K562 (cell line): ENCODE measurements at regions not wholly inside any gene's neighbourhood (a gene's known extent, or its start where the extent isn't known, plus 50 kb on each side); places are given as distances from the start of the nearest gene placed in this dataset.

Experiments used
- ATAC-seq: fragments of 200-7000 bp; cut with Tn5 transposase; 3 replicates; pipeline ENCODE4 v1.9.1; 2020; ENCODE audit warnings: moderate library complexity
- BruUV-seq: library from RNA; stranded (reverse); fragments of 400-500 nt; replicated peaks from 2 replicates; lab custom pipeline; 2021; lab: Mats Ljungman, UMichigan
- CTCF ChIA-PET: fragments of 300-600 bp; formaldehyde crosslinking; extraction: SDS; loops from one replicate; lab custom pipeline; 2021; ENCODE audit warnings: low intra/inter-chr PET ratio; lab: Yijun Ruan, JAX
- POLR2A ChIA-PET: fragments of 300-600, 350-650 bp; sonication (Branson Sonifier 250); formaldehyde crosslinking; extraction: SDS; loops from one replicate; lab custom pipeline; 2021; ENCODE audit warnings: antibody characterized with exemption, inconsistent platforms; lab: Yijun Ruan, JAX
- DNase-seq, 4 experiments: peaks; one replicate each; pipeline versions ENCODE4 v3.0.0 to v3.0.0-alpha.2; 2011 to 2018; ENCODE audit warnings: low spot score in 3 of 4, mixed read lengths in 3 of 4; ENCODE audit errors: extremely low read depth in 1 of 4
- FAIRE-seq: peaks from 2 replicates; lab custom pipeline; 2011; peaks lifted over from hg19 to GRCh38; lab: Jason Lieb, UNC
- H2AFZ ChIP-seq: 2 replicates; pipeline ENCODE4 v1.6.0; 2011; ENCODE audit warnings: low read depth, low read length, control low read depth, inconsistent platforms
- H3K27ac ChIP-seq: fragments of 200-600 bp; 3 replicates; pipeline ENCODE4 v1.8.0; 2011; ENCODE audit warnings: low read depth, mild to moderate bottlenecking, control low read depth, inconsistent platforms, low read length, moderate library complexity, mixed read lengths; ENCODE audit errors: extremely low read depth
- H3K27me3 ChIP-seq, 2 experiments: fragments of 300-600 bp in 1 of 2; 2 replicates in 1 of 2; 3 replicates in 1 of 2; pipeline versions ENCODE4 v1.6.0 to v1.8.0; 2011; ENCODE audit warnings: inconsistent platforms in 2 of 2, low read length in 2 of 2, mild to moderate bottlenecking in 1 of 2, mixed read lengths in 1 of 2, moderate library complexity in 1 of 2; ENCODE audit not compliant: control insufficient read depth in 2 of 2, insufficient read depth in 2 of 2
- H3K36me3 ChIP-seq: fragments of 300-600 bp; 3 replicates; pipeline ENCODE4 v1.8.0; 2011; ENCODE audit warnings: mild to moderate bottlenecking, low read length, inconsistent platforms; ENCODE audit not compliant: control insufficient read depth, insufficient read depth
- H3K4me1 ChIP-seq, 2 experiments: fragments of 200-600 bp in 1 of 2; replicated peaks in 1 of 2; 2 replicates in 1 of 2; 3 replicates in 1 of 2; pipeline versions ENCODE4 v1.5.1 to v1.8.0; 2011; ENCODE audit warnings: inconsistent platforms in 2 of 2, low read length in 2 of 2, mild to moderate bottlenecking in 1 of 2, mixed read lengths in 1 of 2, moderate library complexity in 1 of 2; ENCODE audit not compliant: control insufficient read depth in 2 of 2, insufficient read depth in 2 of 2
- H3K4me2 ChIP-seq: 2 replicates; pipeline ENCODE4 v1.6.1; 2011; ENCODE audit warnings: low read length, control low read depth, inconsistent platforms, mixed read lengths; ENCODE audit not compliant: insufficient read depth
- H3K4me3 ChIP-seq: fragments of 200-600 bp; sonication (generic), shearing (Covaris generic); 2 replicates; pipeline ENCODE4 v1.5.1; 2016; ENCODE audit warnings: control low read depth, inconsistent platforms
- H3K79me2 ChIP-seq: fragments of 200-600 bp; 3 replicates; pipeline ENCODE4 v1.8.0; 2011; ENCODE audit warnings: low read length, inconsistent platforms; ENCODE audit not compliant: control insufficient read depth, insufficient read depth
- H3K9ac ChIP-seq, 2 experiments: 2 replicates each; pipeline versions ENCODE4 v1.6.0 to v1.6.1; 2011; ENCODE audit warnings: low read depth in 2 of 2, low read length in 2 of 2, control low read depth in 1 of 2, inconsistent platforms in 1 of 2, mild to moderate bottlenecking in 1 of 2, mixed read lengths in 1 of 2; ENCODE audit not compliant: insufficient read depth in 1 of 2
- H3K9me1 ChIP-seq: one replicate; pipeline ENCODE4 v1.6.0; 2011; ENCODE audit warnings: inconsistent platforms, mild to moderate bottlenecking, low read length, moderate library complexity; ENCODE audit not compliant: control insufficient read depth, insufficient read depth
- H3K9me3 ChIP-seq: replicated peaks from 2 replicates; pipeline ENCODE4 v1.5.1; 2011; ENCODE audit warnings: low read depth, low read length, inconsistent platforms; ENCODE audit not compliant: control insufficient read depth, insufficient read depth
- H4K20me1 ChIP-seq: replicated peaks from 2 replicates; pipeline ENCODE4 v1.6.1; 2011; ENCODE audit warnings: low read length, inconsistent platforms, mixed read lengths; ENCODE audit not compliant: control insufficient read depth, insufficient read depth
- ARID1B ChIP-seq: fragments of 450-650 bp; IDR thresholded peaks from 2 replicates; pipeline ENCODE4 v1.6.1; 2016; ENCODE audit warnings: antibody characterized with exemption, mild to moderate bottlenecking, inconsistent platforms
- DPF2 ChIP-seq: fragments of 450-650 bp; IDR thresholded peaks from 2 replicates; pipeline ENCODE4 v1.6.1; 2016
- GMEB1 ChIP-seq: fragments of 250-450 bp; sonication (Bioruptor Pico); IDR thresholded peaks from 2 replicates; pipeline ENCODE4 v1.4.0; 2020; ENCODE audit warnings: mild to moderate bottlenecking
- NBN ChIP-seq: fragments of 450-650 bp; IDR thresholded peaks from 2 replicates; pipeline ENCODE4 v1.6.1; 2016; ENCODE audit warnings: low read depth, mild to moderate bottlenecking
- POLR3A ChIP-seq: IDR thresholded peaks from 2 replicates; pipeline ENCODE4 v1.6.1; 2011; ENCODE audit warnings: borderline replicate concordance, mild to moderate bottlenecking, moderate library complexity; ENCODE audit not compliant: insufficient read length, insufficient read depth; ENCODE audit errors: extremely low read depth
- RHOXF2B ChIP-seq: fragments of 250-450 bp; sonication (Bioruptor Pico); conservative IDR thresholded peaks from 2 replicates; pipeline ENCODE4 v1.5.1; 2021
- ZNF263 ChIP-seq: sonication (generic); formaldehyde crosslinking; IDR thresholded peaks from 2 replicates; pipeline ENCODE4 v1.8.0; 2022; ENCODE audit warnings: mild to moderate bottlenecking, missing genetic modification reagents, borderline replicate concordance
- ZNF431 ChIP-seq: sonication (generic); formaldehyde crosslinking; IDR thresholded peaks from 2 replicates; pipeline ENCODE4 v1.8.0; 2022; ENCODE audit warnings: mild to moderate bottlenecking, missing genetic modification reagents
- ZNF589 ChIP-seq: fragments of 200-800 bp; sonication (Bioruptor generic); IDR thresholded peaks from 2 replicates; pipeline ENCODE4 v1.6.1; 2016; ENCODE audit warnings: low read depth, missing genetic modification characterization, missing compliant biosample characterization
- in situ Hi-C: fragments of 300-500 bp; cut with MboI; formaldehyde crosslinking; loops from 4 replicates; pipeline ENCODE4 v1.15.0; 2018; ENCODE audit warnings: inconsistent platforms, mixed read lengths
- intact Hi-C: fragments of 100-400 bp; cut with micrococcal nuclease; formaldehyde crosslinking; loops from 2 replicates; pipeline ENCODE4 v1.14.2; 2022
- TF ChIP-seq, protein P1 (sequence below): sonication (generic); formaldehyde crosslinking; IDR thresholded peaks from 2 replicates; pipeline ENCODE4 v1.5.0; 2020; ENCODE audit warnings: missing genetic modification reagents

GRCh38 chr2:59149271-59149670 lies 908.1 kb upstream of the FANCL start:
- Histone ChIP-seq H3K9me3 (no peaks in the 10 kb centered on the region), H4K20me1 (no peaks in the 10 kb centered on the region), H2AFZ (no peak overlapping the region), H3K36me3 (no peaks in the 10 kb centered on the region), H3K9me1 (no peaks in the 10 kb centered on the region), H3K27me3 (no peaks in the 10 kb centered on the region), H3K4me1 (no peaks in the 10 kb centered on the region), H3K27ac (no peak overlapping the region), H3K4me2 (no peak overlapping the region), H3K4me3 (no peak overlapping the region), H3K79me2 (no peaks in the 10 kb centered on the region), H3K9ac (no peak overlapping the region)
- in situ Hi-C loops = no loop called here
- ChIA-PET POLR2A (no interaction called here), CTCF (no interaction called here)
- intact Hi-C loops = loop anchor here (10.0 kb wide), 1 partner anchor 64 kb away; no protein-coding TSS in a partner anchor
- no TSS peak for BruUV-seq
- no peak for ATAC-seq
- no peak for DNase-seq
- no peak for FAIRE-seq
- no peak for TF ChIP-seq ZNF431 (CRISPR knock-in tag)
- no peak for TF ChIP-seq RHOXF2B
- no peak for TF ChIP-seq ZNF589 (CRISPR knock-in tag)
- no peak for TF ChIP-seq ARID1B
- TF ChIP-seq NBN = no peak
- no peak for TF ChIP-seq DPF2
- no peak for TF ChIP-seq GMEB1
- TF ChIP-seq, protein P1, sequence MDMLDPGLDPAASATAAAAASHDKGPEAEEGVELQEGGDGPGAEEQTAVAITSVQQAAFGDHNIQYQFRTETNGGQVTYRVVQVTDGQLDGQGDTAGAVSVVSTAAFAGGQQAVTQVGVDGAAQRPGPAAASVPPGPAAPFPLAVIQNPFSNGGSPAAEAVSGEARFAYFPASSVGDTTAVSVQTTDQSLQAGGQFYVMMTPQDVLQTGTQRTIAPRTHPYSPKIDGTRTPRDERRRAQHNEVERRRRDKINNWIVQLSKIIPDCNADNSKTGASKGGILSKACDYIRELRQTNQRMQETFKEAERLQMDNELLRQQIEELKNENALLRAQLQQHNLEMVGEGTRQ (CRISPR knock-in tag) = no peak
- no peak for TF ChIP-seq POLR3A
- no peak for TF ChIP-seq ZNF263 (CRISPR knock-in tag)
